Uterus (tissue), 2 donors: ENCODE measurements at regions not wholly inside any gene's neighbourhood (a gene's known extent, or its start where the extent isn't known, plus 50 kb on each side); places are given as distances from the start of the nearest gene placed in this dataset.

Experiments
- POLR2A ChIP-seq, 2 donors: fragments of 450-650 bp; IDR thresholded peaks; one replicate each; pipeline ENCODE4 v1.6.1; 2016; ENCODE audit warnings: antibody characterized with exemption in 2 of 2, mild to moderate bottlenecking in 1 of 2, moderate library complexity in 1 of 2
- TF ChIP-seq, protein P1 (sequence below), 4 experiments: fragments of 200-600 bp in 2 of 4; fragments of 450-650 bp in 2 of 4; sonication (generic) in 2 of 4; IDR thresholded peaks; one replicate each; pipeline ENCODE4 v1.5.1; 2016 to 2019; ENCODE audit warnings: antibody characterized with exemption in 4 of 4, mild to moderate bottlenecking in 2 of 4, moderate library complexity in 1 of 4

DNA sequence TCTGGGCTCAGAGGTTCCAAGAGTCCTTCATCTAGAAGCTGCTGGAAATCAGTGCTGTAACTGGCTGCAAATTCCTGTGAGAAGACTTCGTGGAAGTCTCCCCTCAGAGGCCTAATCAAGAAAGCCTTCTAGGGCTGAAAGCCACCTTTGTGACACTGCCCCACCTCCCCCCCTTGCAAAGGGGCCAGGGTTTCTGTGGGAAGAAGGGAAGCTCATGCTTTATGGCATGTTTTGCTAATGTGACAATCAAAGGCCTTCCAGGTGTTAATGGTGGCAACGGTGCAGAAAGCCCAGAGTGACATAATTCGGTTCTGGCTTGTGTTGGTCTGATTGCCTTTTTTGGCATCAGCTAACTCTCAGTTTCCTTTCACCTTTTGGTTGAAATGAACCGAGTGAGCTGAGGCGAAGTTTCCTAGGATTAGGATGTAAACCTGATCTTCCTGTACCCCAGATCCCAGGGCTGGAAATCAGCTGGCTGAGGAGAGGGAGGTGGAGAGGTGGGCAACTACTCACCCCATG is 126.9 kb upstream of the TRIB2 start:
- TF ChIP-seq, protein P1, sequence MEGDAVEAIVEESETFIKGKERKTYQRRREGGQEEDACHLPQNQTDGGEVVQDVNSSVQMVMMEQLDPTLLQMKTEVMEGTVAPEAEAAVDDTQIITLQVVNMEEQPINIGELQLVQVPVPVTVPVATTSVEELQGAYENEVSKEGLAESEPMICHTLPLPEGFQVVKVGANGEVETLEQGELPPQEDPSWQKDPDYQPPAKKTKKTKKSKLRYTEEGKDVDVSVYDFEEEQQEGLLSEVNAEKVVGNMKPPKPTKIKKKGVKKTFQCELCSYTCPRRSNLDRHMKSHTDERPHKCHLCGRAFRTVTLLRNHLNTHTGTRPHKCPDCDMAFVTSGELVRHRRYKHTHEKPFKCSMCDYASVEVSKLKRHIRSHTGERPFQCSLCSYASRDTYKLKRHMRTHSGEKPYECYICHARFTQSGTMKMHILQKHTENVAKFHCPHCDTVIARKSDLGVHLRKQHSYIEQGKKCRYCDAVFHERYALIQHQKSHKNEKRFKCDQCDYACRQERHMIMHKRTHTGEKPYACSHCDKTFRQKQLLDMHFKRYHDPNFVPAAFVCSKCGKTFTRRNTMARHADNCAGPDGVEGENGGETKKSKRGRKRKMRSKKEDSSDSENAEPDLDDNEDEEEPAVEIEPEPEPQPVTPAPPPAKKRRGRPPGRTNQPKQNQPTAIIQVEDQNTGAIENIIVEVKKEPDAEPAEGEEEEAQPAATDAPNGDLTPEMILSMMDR (IDR thresholded peaks at IDR 0.05): no peak
- no peak for TF ChIP-seq POLR2A (IDR thresholded peaks at IDR 0.05)
